ENCODE measurements at regions not wholly inside any gene's neighbourhood (a gene's known extent, or its start where the extent isn't known, plus 50 kb on each side); places are given as distances from the start of the nearest gene placed in this dataset.

DNA sequence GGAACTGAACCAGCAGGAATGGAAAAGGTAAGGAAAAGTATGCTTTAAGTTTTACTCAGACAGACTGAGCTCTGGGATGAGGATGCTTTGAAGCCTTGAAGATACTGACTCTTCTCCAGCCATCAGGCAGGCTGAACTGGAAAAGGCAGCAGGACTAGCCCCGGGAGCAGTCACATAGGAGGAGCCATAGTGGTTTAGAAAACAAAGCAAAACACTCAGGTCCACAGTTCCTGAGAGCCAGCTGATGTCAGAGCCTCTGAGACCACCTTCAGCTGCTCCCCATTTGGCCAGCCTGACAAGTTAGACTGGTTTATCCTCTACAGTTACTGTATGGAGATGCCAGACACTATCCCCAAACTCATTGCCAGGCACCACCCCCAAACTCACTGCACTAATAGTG is 167.9 kb upstream of the CPEB2 start:
- TF ChIP-seq, protein P1, sequence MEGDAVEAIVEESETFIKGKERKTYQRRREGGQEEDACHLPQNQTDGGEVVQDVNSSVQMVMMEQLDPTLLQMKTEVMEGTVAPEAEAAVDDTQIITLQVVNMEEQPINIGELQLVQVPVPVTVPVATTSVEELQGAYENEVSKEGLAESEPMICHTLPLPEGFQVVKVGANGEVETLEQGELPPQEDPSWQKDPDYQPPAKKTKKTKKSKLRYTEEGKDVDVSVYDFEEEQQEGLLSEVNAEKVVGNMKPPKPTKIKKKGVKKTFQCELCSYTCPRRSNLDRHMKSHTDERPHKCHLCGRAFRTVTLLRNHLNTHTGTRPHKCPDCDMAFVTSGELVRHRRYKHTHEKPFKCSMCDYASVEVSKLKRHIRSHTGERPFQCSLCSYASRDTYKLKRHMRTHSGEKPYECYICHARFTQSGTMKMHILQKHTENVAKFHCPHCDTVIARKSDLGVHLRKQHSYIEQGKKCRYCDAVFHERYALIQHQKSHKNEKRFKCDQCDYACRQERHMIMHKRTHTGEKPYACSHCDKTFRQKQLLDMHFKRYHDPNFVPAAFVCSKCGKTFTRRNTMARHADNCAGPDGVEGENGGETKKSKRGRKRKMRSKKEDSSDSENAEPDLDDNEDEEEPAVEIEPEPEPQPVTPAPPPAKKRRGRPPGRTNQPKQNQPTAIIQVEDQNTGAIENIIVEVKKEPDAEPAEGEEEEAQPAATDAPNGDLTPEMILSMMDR (conservative IDR thresholded peaks at IDR 0.05), result no peak

More for the DNA sequence above, 167.9 kb upstream of the CPEB2 start:
- H3K9ac ChIP-seq (ENCODE audit: extremely low read depth, insufficient read length, low read length), result no peak overlapping the region
- no peak overlapping the region for H4K91ac ChIP-seq (ENCODE audit: insufficient read length, low read depth, low read length)
- no peaks in the 10 kb centered on the region for H3K79me2 ChIP-seq (ENCODE audit: insufficient read depth, low read length)
- H3K4me1 ChIP-seq (ENCODE audit: insufficient read depth, low read length), result no peaks in the 10 kb centered on the region
- no peak overlapping the region for H2BK12ac ChIP-seq (ENCODE audit: insufficient read length, low read depth, low read length)
- H3K23me2 ChIP-seq (ENCODE audit: insufficient read length, low read depth, low read length, poor library complexity, severe bottlenecking), result no peaks in the 10 kb centered on the region
- no peaks in the 10 kb centered on the region for H3K9me3 ChIP-seq (ENCODE audit: control insufficient read depth, low read depth, low read length)
- H2BK5ac ChIP-seq (ENCODE audit: insufficient read length, low read length), result no peak overlapping the region
- no peaks in the 10 kb centered on the region for H3K27me3 ChIP-seq (ENCODE audit: insufficient read depth, low read length)
- Mint-ChIP-seq H3K9me3 (peaks cover 0 to 14% of the 10 kb centered on the region in 2 experiments; a peak in 3 of 5 replicates), H3K27me3 (ENCODE audit: low read depth) (no peaks in the 10 kb centered on the region), H3K4me3 (no peak overlapping the region), H3K36me3 (ENCODE audit: insufficient read depth in 1 of 3, low read depth in 3 of 3) (peaks cover 0 to 5% (median 0%) of the 10 kb centered on the region in 3 experiments; a peak in 2 of 7 replicates), H3K4me1 (no peaks in the 10 kb centered on the region), H3K27ac (no peak overlapping the region)
- H2AFZ ChIP-seq (ENCODE audit: low read length), result no peak overlapping the region
- WGBS (ENCODE audit: extremely low coverage, insufficient read length, low lambda C conversion rate), result no CpG with 5 or more reads among the region's 1 CpG
- H2BK15ac ChIP-seq (ENCODE audit: low read depth, low read length), result no peak overlapping the region
- no peak overlapping the region for H3T11ph ChIP-seq (ENCODE audit: low read length)
- H3K18ac ChIP-seq (ENCODE audit: insufficient read length, low read depth, low read length), result no peak overlapping the region
- no peak overlapping the region for H3K4me2 ChIP-seq (ENCODE audit: insufficient read depth, insufficient read length, low read length)
- no peak overlapping the region for H3K27ac ChIP-seq (ENCODE audit: insufficient read length, low read depth, low read length)
- H2BK120ac ChIP-seq (ENCODE audit: low read depth, low read length, poor library complexity, severe bottlenecking), result no peak overlapping the region
- H3K79me1 ChIP-seq (ENCODE audit: insufficient read depth, low read depth, low read length, poor library complexity, severe bottlenecking), result no peaks in the 10 kb centered on the region
- no peak overlapping the region for H2AK5ac ChIP-seq (ENCODE audit: insufficient read length, low read length)
- no peak overlapping the region for H3K56ac ChIP-seq (ENCODE audit: insufficient read length, low read depth, low read length)
- H4K5ac ChIP-seq (ENCODE audit: insufficient read length, low read depth, low read length), result no peak overlapping the region
- no peak overlapping the region for H4K8ac ChIP-seq (replicated peaks; ENCODE audit: insufficient read length, low read depth, low read length)
- H3K14ac ChIP-seq (ENCODE audit: insufficient read depth, low read length), result no peak overlapping the region
- no peaks in the 10 kb centered on the region for H4K20me1 ChIP-seq (ENCODE audit: control insufficient read depth, insufficient read depth, insufficient read length)
- no peak for DNase-seq
- H3K4ac ChIP-seq (ENCODE audit: low read depth, low read length), result no peak overlapping the region
- H2BK20ac ChIP-seq (ENCODE audit: low read depth, low read length, poor library complexity, severe bottlenecking), result no peak overlapping the region
- H3K23ac ChIP-seq (ENCODE audit: insufficient read length, low read depth, low read length), result no peak overlapping the region

All from H9 (cell line).